HG03108 (cell line): ENCODE measurements at regions not wholly inside any gene's neighbourhood (a gene's known extent, or its start where the extent isn't known, plus 50 kb on each side); places are given as distances from the start of the nearest gene placed in this dataset.

Source experiments
- ATAC-seq: cut with Tn5 transposase; IDR thresholded peaks from one replicate; pipeline ENCODE4 v1.9.1; 2021; ENCODE audit warnings: moderate library complexity; ENCODE audit not compliant: unreplicated experiment

- ATAC-seq, result no peak
These were observed 855.2 kb downstream of the MAT2B start for GRCh38 chr5:164360589-164360988.

GRCh38 chr5:164361986-164362385, 856.6 kb downstream of the MAT2B start:
- ATAC-seq, result no peak

GRCh38 chr5:164362835-164363234, 857.4 kb downstream of the MAT2B start:
- ATAC-seq, result no peak

- no peak for ATAC-seq
These were observed 859.1 kb downstream of the MAT2B start for GRCh38 chr5:164364237-164365208.

GRCh38 chr5:164370841-164371240, 865.4 kb downstream of the MAT2B start:
- ATAC-seq, result no peak

GRCh38 chr5:164372892-164373291, 867.5 kb downstream of the MAT2B start:
- no peak for ATAC-seq

- no peak for ATAC-seq
These were observed 868.5 kb downstream of the MAT2B start for GRCh38 chr5:164373876-164374275.

GRCh38 chr5:164375051-164375450, 869.6 kb downstream of the MAT2B start:
- no peak for ATAC-seq

- no peak for ATAC-seq
These were observed 871.4 kb downstream of the MAT2B start for GRCh38 chr5:164376843-164377242.

GRCh38 chr5:164377746-164378145, 872.3 kb downstream of the MAT2B start:
- no peak for ATAC-seq

- no peak for ATAC-seq
These were observed 878.2 kb downstream of the MAT2B start for GRCh38 chr5:164383662-164384061.

GRCh38 chr5:164392531-164392930, 887.1 kb downstream of the MAT2B start:
- no peak for ATAC-seq

GRCh38 chr5:164394686-164395194, 889.3 kb downstream of the MAT2B start:
- ATAC-seq, result no peak

- ATAC-seq, result no peak
These were observed 907.1 kb downstream of the MAT2B start for GRCh38 chr5:164412531-164412930.

GRCh38 chr5:164420161-164420560, 914.7 kb downstream of the MAT2B start:
- no peak for ATAC-seq

GRCh38 chr5:164422400-164422799, 917.0 kb downstream of the MAT2B start:
- ATAC-seq, result no peak

GRCh38 chr5:164431634-164432304, 926.4 kb downstream of the MAT2B start:
- ATAC-seq, result no peak

- ATAC-seq, result no peak
These were observed 927.9 kb downstream of the MAT2B start for GRCh38 chr5:164433106-164433870.

- ATAC-seq, result no peak
These were observed 930.2 kb downstream of the MAT2B start for GRCh38 chr5:164435576-164435975.

- ATAC-seq, result no peak
These were observed 934.4 kb downstream of the MAT2B start for GRCh38 chr5:164439799-164440198.

GRCh38 chr5:164449460-164449859, 944.0 kb downstream of the MAT2B start:
- no peak for ATAC-seq
